WTC11 (cell line): ENCODE measurements at regions not wholly inside any gene's neighbourhood (a gene's known extent, or its start where the extent isn't known, plus 50 kb on each side); places are given as distances from the start of the nearest gene placed in this dataset.

ENCODE experiments used
- ATAC-seq: fragments of 200-7000 bp; cut with Tn5 transposase; 2 replicates; pipeline ENCODE4 v1.10.0; 2021; ENCODE audit warnings: mild to moderate bottlenecking, moderate library complexity
- CTCF ChIA-PET: fragments of 300-600 bp; sonication (Branson Sonifier 250); formaldehyde crosslinking; loops from one replicate; lab custom pipeline; 2021; ENCODE audit warnings: antibody characterized with exemption; lab: Charles Lee
- POLR2A ChIA-PET: fragments of 350-600 bp; sonication (Branson Sonifier 250); formaldehyde crosslinking; loops from one replicate; lab custom pipeline; 2021; ENCODE audit warnings: antibody characterized with exemption; lab: Charles Lee
- DNase-seq: peaks from one replicate; pipeline ENCODE4 v3.0.0; 2021; ENCODE audit warnings: low spot score
- H3K27ac Mint-ChIP-seq: 2 replicates; pipeline ENCODE4 v1.8.0; 2021; ENCODE audit warnings: mixed read lengths
- H3K27me3 Mint-ChIP-seq: 2 replicates; pipeline ENCODE4 v1.8.0; 2021; ENCODE audit warnings: low read depth, mild to moderate bottlenecking, moderate library complexity, mixed read lengths
- H3K36me3 Mint-ChIP-seq: 2 replicates; pipeline ENCODE4 v1.8.0; 2021; ENCODE audit warnings: mixed read lengths
- H3K4me1 Mint-ChIP-seq: 2 replicates; pipeline ENCODE4 v1.8.0; 2022; ENCODE audit warnings: mixed read lengths
- H3K4me3 Mint-ChIP-seq: 2 replicates; pipeline ENCODE4 v1.8.0; 2021; ENCODE audit warnings: mild to moderate bottlenecking, moderate library complexity, mixed read lengths
- H3K9me3 Mint-ChIP-seq: 2 replicates; pipeline ENCODE4 v1.8.0; 2021; ENCODE audit warnings: mixed read lengths
- CDX4 ChIP-seq: fragments of 250-450 bp; sonication (Bioruptor Pico); IDR thresholded peaks from 2 replicates; pipeline ENCODE4 v1.9.0; 2021; ENCODE audit warnings: moderate library complexity, mild to moderate bottlenecking, inconsistent platforms, borderline replicate concordance
- CTCF ChIP-seq: fragments of 200-600 bp; IDR thresholded peaks from 2 replicates; pipeline ENCODE4 v1.8.0; 2022; ENCODE audit warnings: antibody characterized with exemption
- E2F5 ChIP-seq: sonication (generic); formaldehyde crosslinking; IDR thresholded peaks from 2 replicates; pipeline ENCODE4 v1.8.1; 2022; ENCODE audit warnings: mild to moderate bottlenecking, moderate library complexity, missing genetic modification reagents
- FOXK1 ChIP-seq: sonication (generic); formaldehyde crosslinking; IDR thresholded peaks from 2 replicates; pipeline ENCODE4 v1.8.0; 2022; ENCODE audit warnings: mild to moderate bottlenecking, moderate library complexity, missing genetic modification reagents
- IRF2 ChIP-seq: sonication (generic); formaldehyde crosslinking; IDR thresholded peaks from 2 replicates; pipeline ENCODE4 v1.8.0; 2022; ENCODE audit warnings: low read depth, missing genetic modification reagents, borderline replicate concordance
- MYBL2 ChIP-seq: sonication (generic); formaldehyde crosslinking; IDR thresholded peaks from 2 replicates; pipeline ENCODE4 v1.8.1; 2023; ENCODE audit warnings: mild to moderate bottlenecking, moderate library complexity, missing genetic modification reagents
- NFE2L1 ChIP-seq: sonication (generic); formaldehyde crosslinking; IDR thresholded peaks from 2 replicates; pipeline ENCODE4 v1.8.1; 2023; ENCODE audit warnings: missing genetic modification reagents
- NR1H2 ChIP-seq: sonication (generic); formaldehyde crosslinking; IDR thresholded peaks from 2 replicates; pipeline ENCODE4 v1.9.0; 2021; ENCODE audit warnings: mild to moderate bottlenecking, moderate library complexity, missing genetic modification reagents
- NR2C2 ChIP-seq: sonication (generic); formaldehyde crosslinking; IDR thresholded peaks from 2 replicates; pipeline ENCODE4 v1.8.0; 2022; ENCODE audit warnings: mild to moderate bottlenecking, missing genetic modification reagents
- SP1 ChIP-seq: sonication (generic); formaldehyde crosslinking; conservative IDR thresholded peaks from 2 replicates; pipeline ENCODE4 v1.8.1; 2022; ENCODE audit warnings: missing genetic modification reagents
- STAT6 ChIP-seq: sonication (generic); formaldehyde crosslinking; conservative IDR thresholded peaks from 2 replicates; pipeline ENCODE4 v1.8.1; 2023; ENCODE audit warnings: mild to moderate bottlenecking, low read depth, missing genetic modification reagents, moderate library complexity
- TEAD1 ChIP-seq: sonication (generic); formaldehyde crosslinking; IDR thresholded peaks from 2 replicates; pipeline ENCODE4 v1.8.0; 2022; ENCODE audit warnings: mild to moderate bottlenecking, missing genetic modification reagents
- TP53 ChIP-seq: sonication (generic); formaldehyde crosslinking; IDR thresholded peaks from 2 replicates; pipeline ENCODE4 v1.8.1; 2023; ENCODE audit warnings: mild to moderate bottlenecking, missing genetic modification reagents
- ZBTB43 ChIP-seq: sonication (generic); formaldehyde crosslinking; IDR thresholded peaks from 2 replicates; pipeline ENCODE4 v1.8.1; 2023; ENCODE audit warnings: mild to moderate bottlenecking, missing genetic modification reagents
- ZSCAN18 ChIP-seq: fragments of 250-450 bp; sonication (Bioruptor Pico); IDR thresholded peaks from 2 replicates; pipeline ENCODE4 v2.1.2; 2022; ENCODE audit warnings: mild to moderate bottlenecking, moderate library complexity
- TF ChIP-seq, protein P1 (sequence below): fragments of 250-450 bp; sonication (Bioruptor Pico); IDR thresholded peaks from 2 replicates; pipeline ENCODE4 v1.9.0; 2021; ENCODE audit warnings: mild to moderate bottlenecking
- TF ChIP-seq, protein P2 (sequence below): sonication (generic); formaldehyde crosslinking; IDR thresholded peaks from 2 replicates; pipeline ENCODE4 v1.8.0; 2023; ENCODE audit warnings: missing genetic modification reagents
- TF ChIP-seq, protein P3 (sequence below): sonication (generic); formaldehyde crosslinking; IDR thresholded peaks from 2 replicates; pipeline ENCODE4 v1.8.1; 2022; ENCODE audit warnings: mild to moderate bottlenecking, missing genetic modification reagents, moderate library complexity, borderline replicate concordance

GRCh38 chr6:91970700-91971099, 1383.8 kb upstream of the MAP3K7 start:
- Mint-ChIP-seq H3K27me3 (0 out of 2 replicates have a peak, but pooled peaks cover 4% of the 10 kb centered on the region), H3K4me3 (no peak overlapping the region)
- POLR2A ChIA-PET: no interaction called here
- TF ChIP-seq STAT6 (CRISPR knock-in tag) (no peak), E2F5 (CRISPR knock-in tag) (no peak)
- TF ChIP-seq, all 79 proteins: peak for 0
- DNase-seq (no peak), ATAC-seq (no peak)
- Mint-ChIP-seq H3K4me1 (no peaks in the 10 kb centered on the region), H3K36me3 (peaks cover 26% of the 10 kb centered on the region), H3K9me3 (peaks cover 63% of the 10 kb centered on the region), H3K27ac (no peak overlapping the region)
- CTCF ChIA-PET: no interaction called here

- POLR2A ChIA-PET: no interaction called here
- ATAC-seq (no peak), DNase-seq (no peak)
- Mint-ChIP-seq H3K36me3 (peaks cover 26% of the 10 kb centered on the region), H3K27ac (no peak overlapping the region), H3K4me3 (no peak overlapping the region), H3K9me3 (peaks cover 52% of the 10 kb centered on the region), H3K27me3 (peaks cover 4% of the 10 kb centered on the region; the same call in 1 of the 2 replicates), H3K4me1 (no peaks in the 10 kb centered on the region)
- TF ChIP-seq, protein P1, sequence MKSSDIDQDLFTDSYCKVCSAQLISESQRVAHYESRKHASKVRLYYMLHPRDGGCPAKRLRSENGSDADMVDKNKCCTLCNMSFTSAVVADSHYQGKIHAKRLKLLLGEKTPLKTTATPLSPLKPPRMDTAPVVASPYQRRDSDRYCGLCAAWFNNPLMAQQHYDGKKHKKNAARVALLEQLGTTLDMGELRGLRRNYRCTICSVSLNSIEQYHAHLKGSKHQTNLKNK (CRISPR knock-in tag): no peak
- TF ChIP-seq IRF2 (no peak), FOXK1 (no peak), TEAD1 (CRISPR knock-in tag) (no peak), CTCF (no peak), NR1H2 (CRISPR knock-in tag) (no peak), NR2C2 (CRISPR knock-in tag) (no peak), SP1 (CRISPR knock-in tag) (no peak), MYBL2 (CRISPR knock-in tag) (no peak)
- TF ChIP-seq, protein P2, sequence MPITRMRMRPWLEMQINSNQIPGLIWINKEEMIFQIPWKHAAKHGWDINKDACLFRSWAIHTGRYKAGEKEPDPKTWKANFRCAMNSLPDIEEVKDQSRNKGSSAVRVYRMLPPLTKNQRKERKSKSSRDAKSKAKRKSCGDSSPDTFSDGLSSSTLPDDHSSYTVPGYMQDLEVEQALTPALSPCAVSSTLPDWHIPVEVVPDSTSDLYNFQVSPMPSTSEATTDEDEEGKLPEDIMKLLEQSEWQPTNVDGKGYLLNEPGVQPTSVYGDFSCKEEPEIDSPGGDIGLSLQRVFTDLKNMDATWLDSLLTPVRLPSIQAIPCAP (CRISPR knock-in tag): no peak
- CTCF ChIA-PET: no interaction called here
Observed at GRCh38 chr6:91965872-91966271, 1379.0 kb upstream of the MAP3K7 start.

GRCh38 chr6:91961671-91962070, 1374.8 kb upstream of the MAP3K7 start:
- Mint-ChIP-seq H3K36me3 (peaks cover 20% of the 10 kb centered on the region), H3K27ac (no peak overlapping the region), H3K27me3 (no peaks in the 10 kb centered on the region; the same call in 1 of the 2 replicates), H3K4me1 (no peaks in the 10 kb centered on the region), H3K4me3 (no peak overlapping the region), H3K9me3 (peaks cover 51% of the 10 kb centered on the region)
- ATAC-seq (no peak), DNase-seq (no peak)
- ChIA-PET POLR2A (no interaction called here), CTCF (no interaction called here)
- TF ChIP-seq MYBL2 (CRISPR knock-in tag) (no peak), CTCF (no peak), TP53 (no peak), NFE2L1 (no peak), NR2C2 (CRISPR knock-in tag) (no peak), ZSCAN18 (CRISPR knock-in tag) (no peak), CDX4 (no peak), SP1 (CRISPR knock-in tag) (no peak), ZBTB43 (CRISPR knock-in tag) (no peak)
- TF ChIP-seq, protein P3, sequence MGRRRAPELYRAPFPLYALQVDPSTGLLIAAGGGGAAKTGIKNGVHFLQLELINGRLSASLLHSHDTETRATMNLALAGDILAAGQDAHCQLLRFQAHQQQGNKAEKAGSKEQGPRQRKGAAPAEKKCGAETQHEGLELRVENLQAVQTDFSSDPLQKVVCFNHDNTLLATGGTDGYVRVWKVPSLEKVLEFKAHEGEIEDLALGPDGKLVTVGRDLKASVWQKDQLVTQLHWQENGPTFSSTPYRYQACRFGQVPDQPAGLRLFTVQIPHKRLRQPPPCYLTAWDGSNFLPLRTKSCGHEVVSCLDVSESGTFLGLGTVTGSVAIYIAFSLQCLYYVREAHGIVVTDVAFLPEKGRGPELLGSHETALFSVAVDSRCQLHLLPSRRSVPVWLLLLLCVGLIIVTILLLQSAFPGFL (CRISPR knock-in tag): no peak
